ENCODE measurements at regions not wholly inside any gene's neighbourhood (a gene's known extent, or its start where the extent isn't known, plus 50 kb on each side); places are given as distances from the start of the nearest gene placed in this dataset.

DNA sequence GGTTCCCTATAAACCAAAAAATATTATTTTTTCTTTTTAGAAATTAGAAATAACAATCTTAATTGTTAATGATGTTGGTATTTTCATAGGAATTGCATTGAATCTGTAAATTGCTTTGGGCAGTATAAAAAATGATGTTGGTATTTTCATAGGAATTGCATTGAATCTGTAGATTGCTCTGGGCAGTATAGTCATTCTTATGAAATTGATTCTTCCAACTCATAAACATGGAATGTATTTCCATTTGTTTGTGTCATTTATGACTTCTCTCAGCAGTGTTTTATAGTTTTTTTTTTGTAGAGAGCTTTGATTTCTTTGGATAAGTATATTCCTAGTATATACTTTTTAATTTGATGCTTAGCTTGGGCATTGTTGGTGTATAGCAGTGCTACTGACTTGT is 82.0 kb upstream of the NT5C1B start:
- H3K27ac ChIP-seq, result no peak overlapping the region
- peaks cover 0 to 15% (median 0%) of the 10 kb centered on the region in 3 donors for H3K9me3 ChIP-seq
- ATAC-seq, result no peak
- peaks cover 0 to 5% (median 0%) of the 10 kb centered on the region in 3 donors for H3K4me1 ChIP-seq
- H3K36me3 ChIP-seq, result no peaks in the 10 kb centered on the region
- no peaks in the 10 kb centered on the region for H3K27me3 ChIP-seq
- TF ChIP-seq, protein P1, sequence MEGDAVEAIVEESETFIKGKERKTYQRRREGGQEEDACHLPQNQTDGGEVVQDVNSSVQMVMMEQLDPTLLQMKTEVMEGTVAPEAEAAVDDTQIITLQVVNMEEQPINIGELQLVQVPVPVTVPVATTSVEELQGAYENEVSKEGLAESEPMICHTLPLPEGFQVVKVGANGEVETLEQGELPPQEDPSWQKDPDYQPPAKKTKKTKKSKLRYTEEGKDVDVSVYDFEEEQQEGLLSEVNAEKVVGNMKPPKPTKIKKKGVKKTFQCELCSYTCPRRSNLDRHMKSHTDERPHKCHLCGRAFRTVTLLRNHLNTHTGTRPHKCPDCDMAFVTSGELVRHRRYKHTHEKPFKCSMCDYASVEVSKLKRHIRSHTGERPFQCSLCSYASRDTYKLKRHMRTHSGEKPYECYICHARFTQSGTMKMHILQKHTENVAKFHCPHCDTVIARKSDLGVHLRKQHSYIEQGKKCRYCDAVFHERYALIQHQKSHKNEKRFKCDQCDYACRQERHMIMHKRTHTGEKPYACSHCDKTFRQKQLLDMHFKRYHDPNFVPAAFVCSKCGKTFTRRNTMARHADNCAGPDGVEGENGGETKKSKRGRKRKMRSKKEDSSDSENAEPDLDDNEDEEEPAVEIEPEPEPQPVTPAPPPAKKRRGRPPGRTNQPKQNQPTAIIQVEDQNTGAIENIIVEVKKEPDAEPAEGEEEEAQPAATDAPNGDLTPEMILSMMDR (IDR thresholded peaks at IDR 0.05), result no peak
- no peak for TF ChIP-seq EP300 (IDR thresholded peaks at IDR 0.05)
- TF ChIP-seq POLR2A (IDR thresholded peaks at IDR 0.05), result no peak
- TF ChIP-seq POLR2AphosphoS5 (IDR thresholded peaks at IDR 0.05), result no peak
- no peak overlapping the region for H3K4me3 ChIP-seq

DNA sequence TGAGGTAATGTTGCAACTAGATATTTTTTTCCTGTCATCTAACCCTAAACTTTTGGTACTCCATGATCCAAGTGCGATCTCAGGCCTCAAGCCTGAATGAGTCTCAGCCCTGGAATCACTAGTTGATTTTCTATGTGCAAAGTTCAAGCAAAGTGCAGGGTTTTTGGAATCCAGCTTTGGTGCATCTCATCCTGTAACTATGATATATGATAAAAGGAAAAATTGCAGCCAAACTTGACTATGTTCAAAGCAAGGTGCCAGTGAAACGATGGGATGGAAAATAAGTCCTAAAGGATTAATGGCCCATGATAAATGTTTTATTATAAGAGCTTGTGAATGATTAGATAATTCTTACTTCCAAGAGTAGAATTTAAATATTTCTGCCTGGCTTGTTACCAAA is 78.9 kb upstream of the NT5C1B start:
- Histone ChIP-seq H3K36me3 (no peaks in the 10 kb centered on the region), H3K4me3 (no peak overlapping the region), H3K9me3 (no peaks in the 10 kb centered on the region), H3K27me3 (no peaks in the 10 kb centered on the region), H3K27ac (no peak overlapping the region), H3K4me1 (peaks cover 0 to 9% (median 0%) of the 10 kb centered on the region in 3 donors)
- TF ChIP-seq POLR2AphosphoS5 (IDR thresholded peaks at IDR 0.05), result no peak
- no peak for TF ChIP-seq POLR2A (IDR thresholded peaks at IDR 0.05)
- ATAC-seq, result no peak
- 16 to 17% methylated on average over 2 of the region's 2 CpGs for WGBS, 2 donors (ENCODE audit: low coverage in 1 of 2)

DNA sequence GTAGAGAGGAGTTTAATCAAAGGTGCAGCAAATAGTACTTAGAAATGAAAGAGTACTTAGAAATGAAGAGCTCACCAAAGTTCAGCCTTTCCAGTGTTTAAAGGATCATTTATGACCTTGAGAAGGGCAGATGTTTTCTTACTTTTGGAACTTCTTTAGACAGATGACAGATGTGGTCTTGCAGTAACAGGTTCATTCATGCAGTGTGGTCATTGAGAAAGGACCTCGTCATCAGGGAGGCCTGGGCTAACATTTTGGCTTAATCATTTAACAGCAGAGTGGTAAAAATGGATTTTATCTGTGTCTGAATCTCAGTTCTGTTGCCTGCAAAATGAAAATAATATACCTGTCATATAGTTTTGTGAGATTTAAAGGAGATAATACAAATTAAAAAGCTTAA is 75.1 kb upstream of the NT5C1B start:
- no peaks in the 10 kb centered on the region for H3K9me3 ChIP-seq
- WGBS, 2 donors (ENCODE audit: low coverage in 1 of 2), result 50 to 53% methylated on average over 1 of the region's 1 CpG
- H3K27ac ChIP-seq, result no peak overlapping the region
- no peak overlapping the region for H3K4me3 ChIP-seq
- H3K27me3 ChIP-seq, result no peaks in the 10 kb centered on the region
- peak; percentile 28 for ATAC-seq
- TF ChIP-seq POLR2AphosphoS5 (IDR thresholded peaks at IDR 0.05) (no peak), POLR2A (IDR thresholded peaks at IDR 0.05) (no peak), EP300 (IDR thresholded peaks at IDR 0.05) (no peak)
- TF ChIP-seq, protein P1 (IDR thresholded peaks at IDR 0.05), result no peak
- H3K36me3 ChIP-seq, result no peaks in the 10 kb centered on the region
- peaks cover 0 to 9% (median 0%) of the 10 kb centered on the region in 3 donors for H3K4me1 ChIP-seq

DNA sequence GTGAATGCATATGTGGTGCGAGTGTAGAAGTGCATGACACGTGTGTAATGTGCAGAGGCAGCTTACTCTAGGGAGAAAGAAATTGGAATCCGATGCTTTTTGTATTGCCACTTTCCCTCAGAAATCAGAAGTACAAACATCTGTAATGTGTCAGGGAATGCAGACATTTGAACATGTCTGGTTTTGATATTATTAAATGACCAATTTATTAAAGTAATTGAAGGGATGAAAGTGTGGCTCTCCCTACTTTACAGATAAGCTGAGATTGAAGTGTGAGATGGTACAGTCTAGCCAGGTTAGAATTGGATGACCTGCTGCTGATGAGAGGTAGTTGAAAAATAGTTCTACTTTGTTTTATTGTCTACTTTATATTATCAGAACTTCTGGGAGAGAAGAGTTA is 74.5 kb upstream of the NT5C1B start:
- Histone ChIP-seq H3K4me3 (no peak overlapping the region), H3K36me3 (no peaks in the 10 kb centered on the region), H3K27me3 (no peaks in the 10 kb centered on the region), H3K9me3 (no peaks in the 10 kb centered on the region), H3K27ac (no peak overlapping the region), H3K4me1 (peaks cover 0 to 9% (median 0%) of the 10 kb centered on the region in 3 donors)
- 70 to 87% methylated on average over 3 of the region's 3 CpGs for WGBS, 2 donors (ENCODE audit: low coverage in 1 of 2)
- TF ChIP-seq POLR2A (IDR thresholded peaks at IDR 0.05) (no peak), EP300 (IDR thresholded peaks at IDR 0.05) (no peak), POLR2AphosphoS5 (IDR thresholded peaks at IDR 0.05) (no peak)
- TF ChIP-seq, protein P1 (IDR thresholded peaks at IDR 0.05), result no peak
- ATAC-seq, result no peak

GRCh38 chr2:18662689-18663088 is 73.3 kb upstream of the NT5C1B start:
- WGBS, 2 donors (ENCODE audit: low coverage in 1 of 2), result 87% methylated on average over 5 of the region's 5 CpGs; no CpG with 5 or more reads in 1 of the 2 donors
- no peaks in the 10 kb centered on the region for H3K36me3 ChIP-seq
- no peak overlapping the region for H3K27ac ChIP-seq
- H3K9me3 ChIP-seq, result no peaks in the 10 kb centered on the region
- no peak overlapping the region for H3K4me3 ChIP-seq
- no peak for TF ChIP-seq POLR2AphosphoS5 (IDR thresholded peaks at IDR 0.05)
- TF ChIP-seq, protein P1 (IDR thresholded peaks at IDR 0.05), result no peak
- TF ChIP-seq EP300 (IDR thresholded peaks at IDR 0.05), result no peak
- no peak for TF ChIP-seq POLR2A (IDR thresholded peaks at IDR 0.05)
- ATAC-seq, result no peak
- H3K4me1 ChIP-seq, result peaks cover 0 to 4% (median 0%) of the 10 kb centered on the region in 3 donors
- no peaks in the 10 kb centered on the region for H3K27me3 ChIP-seq

All from gastroesophageal sphincter (tissue), 4 donors.